Tibial nerve (tissue), 4 donors: ENCODE measurements at regions not wholly inside any gene's neighbourhood (a gene's known extent, or its start where the extent isn't known, plus 50 kb on each side); places are given as distances from the start of the nearest gene placed in this dataset.

ENCODE experiments used
- DNase-seq, 2 donors: peaks; one replicate each; pipeline ENCODE4 v3.0.0-alpha.2; 2019; ENCODE audit warnings: low spot score in 2 of 2
- H3K27ac ChIP-seq, 4 donors: fragments of 200-600 bp; sonication (generic) in 3 of 4; one replicate each; pipeline ENCODE4 v1.5.1; 2017 to 2019; ENCODE audit warnings: mild to moderate bottlenecking in 1 of 4
- H3K27me3 ChIP-seq, 2 donors: fragments of 200-600 bp; sonication (generic) in 1 of 2; one replicate each; pipeline versions ENCODE4 v1.5.1 to v1.6.0; 2017 to 2019
- H3K36me3 ChIP-seq, 3 donors: fragments of 200-600 bp; sonication (generic); one replicate each; pipeline ENCODE4 v1.5.1; 2018 to 2019
- H3K4me1 ChIP-seq, 4 donors: fragments of 200-600 bp; sonication (generic) in 3 of 4; one replicate each; pipeline ENCODE4 v1.5.1; 2017 to 2019
- H3K4me3 ChIP-seq, 4 donors: fragments of 200-600 bp; sonication (generic) in 3 of 4; one replicate each; pipeline ENCODE4 v1.5.1; 2017 to 2019; ENCODE audit warnings: mild to moderate bottlenecking in 1 of 4, moderate library complexity in 1 of 4
- H3K9me3 ChIP-seq, 4 donors: fragments of 200-600 bp; sonication (generic) in 3 of 4; one replicate each; pipeline ENCODE4 v1.5.1; 2017 to 2019
- EP300 ChIP-seq, 2 donors: sonication (generic); formaldehyde crosslinking; IDR thresholded peaks; one replicate each; pipeline ENCODE4 v1.6.1; 2017; ENCODE audit warnings: antibody characterized with exemption in 2 of 2, mild to moderate bottlenecking in 1 of 2
- POLR2A ChIP-seq, 2 donors: fragments of 450-650 bp; IDR thresholded peaks; one replicate each; pipeline ENCODE4 v1.6.1; 2017; ENCODE audit warnings: antibody characterized with exemption in 2 of 2, mild to moderate bottlenecking in 2 of 2, moderate library complexity in 2 of 2
- WGBS, 2 donors: methylation state at CpG; one replicate each; pipeline ENCODE4 v1.1.5; 2018; 5-methylcytosine and 5-hydroxymethylcytosine counted together
- TF ChIP-seq, protein P1 (sequence below), 5 experiments: fragments of 200-600 bp in 3 of 5; fragments of 450-650 bp in 2 of 5; sonication (generic) in 3 of 5; IDR thresholded peaks; one replicate each; pipeline ENCODE4 v1.5.1; 2016 to 2019; ENCODE audit warnings: antibody characterized with exemption in 5 of 5, mild to moderate bottlenecking in 3 of 5, moderate library complexity in 2 of 5

GRCh38 chr5:159489779-159490178 is 159.5 kb upstream of the IL12B start:
- no peaks in the 10 kb centered on the region for H3K4me1 ChIP-seq
- 79 to 94% methylated on average over 1 of the region's 1 CpG for WGBS, 2 donors
- DNase-seq, result no peak
- no peaks in the 10 kb centered on the region for H3K27me3 ChIP-seq
- peaks cover 0 to under 1% (median 0%) of the 10 kb centered on the region in 4 donors for H3K9me3 ChIP-seq
- no peak overlapping the region for H3K4me3 ChIP-seq
- H3K36me3 ChIP-seq, result no peaks in the 10 kb centered on the region
- no peak overlapping the region for H3K27ac ChIP-seq
- TF ChIP-seq EP300 (IDR thresholded peaks at IDR 0.05) (no peak), POLR2A (IDR thresholded peaks at IDR 0.05) (no peak)
- TF ChIP-seq, protein P1, sequence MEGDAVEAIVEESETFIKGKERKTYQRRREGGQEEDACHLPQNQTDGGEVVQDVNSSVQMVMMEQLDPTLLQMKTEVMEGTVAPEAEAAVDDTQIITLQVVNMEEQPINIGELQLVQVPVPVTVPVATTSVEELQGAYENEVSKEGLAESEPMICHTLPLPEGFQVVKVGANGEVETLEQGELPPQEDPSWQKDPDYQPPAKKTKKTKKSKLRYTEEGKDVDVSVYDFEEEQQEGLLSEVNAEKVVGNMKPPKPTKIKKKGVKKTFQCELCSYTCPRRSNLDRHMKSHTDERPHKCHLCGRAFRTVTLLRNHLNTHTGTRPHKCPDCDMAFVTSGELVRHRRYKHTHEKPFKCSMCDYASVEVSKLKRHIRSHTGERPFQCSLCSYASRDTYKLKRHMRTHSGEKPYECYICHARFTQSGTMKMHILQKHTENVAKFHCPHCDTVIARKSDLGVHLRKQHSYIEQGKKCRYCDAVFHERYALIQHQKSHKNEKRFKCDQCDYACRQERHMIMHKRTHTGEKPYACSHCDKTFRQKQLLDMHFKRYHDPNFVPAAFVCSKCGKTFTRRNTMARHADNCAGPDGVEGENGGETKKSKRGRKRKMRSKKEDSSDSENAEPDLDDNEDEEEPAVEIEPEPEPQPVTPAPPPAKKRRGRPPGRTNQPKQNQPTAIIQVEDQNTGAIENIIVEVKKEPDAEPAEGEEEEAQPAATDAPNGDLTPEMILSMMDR (IDR thresholded peaks at IDR 0.05), result no peak

DNA sequence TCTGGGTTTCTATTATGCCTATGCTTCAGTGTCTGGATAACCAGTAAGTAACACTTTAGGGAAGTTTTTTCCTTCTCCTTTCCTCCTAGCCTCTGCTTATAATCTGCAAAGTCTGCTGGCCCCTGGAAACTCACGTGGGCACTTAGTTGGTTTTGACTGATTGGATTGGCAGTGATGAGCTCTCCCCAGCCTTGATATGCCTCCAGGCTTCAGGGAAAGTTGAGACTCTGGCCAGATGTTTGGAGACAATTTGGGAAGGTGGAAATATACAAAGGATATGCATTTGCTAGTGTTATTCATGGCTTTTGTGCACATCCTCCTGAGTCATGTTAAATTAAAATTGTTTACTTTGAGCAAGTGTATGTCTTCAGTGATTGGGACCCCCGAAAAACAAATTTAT is 160.2 kb upstream of the IL12B start:
- Histone ChIP-seq H3K36me3 (no peaks in the 10 kb centered on the region), H3K27me3 (no peaks in the 10 kb centered on the region), H3K27ac (no peak overlapping the region), H3K9me3 (no peaks in the 10 kb centered on the region), H3K4me1 (no peaks in the 10 kb centered on the region), H3K4me3 (no peak overlapping the region)
- TF ChIP-seq POLR2A (IDR thresholded peaks at IDR 0.05), result no peak
- TF ChIP-seq, protein P1 (IDR thresholded peaks at IDR 0.05), result no peak
- no peak for TF ChIP-seq EP300 (IDR thresholded peaks at IDR 0.05)
- WGBS, 2 donors, result 63 to 78% methylated on average over 2 of the region's 2 CpGs
- DNase-seq, result no peak

DNA sequence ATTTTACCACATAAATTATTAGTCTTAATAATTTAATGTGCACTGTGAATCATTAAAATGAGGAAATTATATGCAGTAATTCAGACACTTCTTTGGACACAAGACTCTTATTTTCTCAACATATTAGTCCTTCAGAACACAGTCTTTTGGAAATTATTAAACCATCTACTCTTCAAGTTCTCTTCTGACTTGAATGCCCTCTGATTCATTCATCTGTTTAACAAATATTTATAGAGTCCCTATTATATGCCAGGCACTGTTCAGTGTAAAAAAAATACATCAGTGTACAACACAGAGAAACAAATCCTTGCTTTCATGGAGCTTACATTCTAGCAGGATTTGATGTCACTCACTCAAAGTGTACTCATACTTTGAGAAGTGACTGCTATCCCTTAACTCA is 163.4 kb upstream of the IL12B start:
- Histone ChIP-seq H3K27me3 (no peaks in the 10 kb centered on the region), H3K4me3 (no peak overlapping the region), H3K9me3 (no peaks in the 10 kb centered on the region), H3K4me1 (no peaks in the 10 kb centered on the region), H3K27ac (no peak overlapping the region), H3K36me3 (no peaks in the 10 kb centered on the region)
- TF ChIP-seq, protein P1 (IDR thresholded peaks at IDR 0.05), result no peak
- TF ChIP-seq EP300 (IDR thresholded peaks at IDR 0.05) (no peak), POLR2A (IDR thresholded peaks at IDR 0.05) (no peak)
- no peak for DNase-seq

- no peak for DNase-seq
- Histone ChIP-seq H3K9me3 (no peaks in the 10 kb centered on the region), H3K4me3 (no peak overlapping the region), H3K36me3 (no peaks in the 10 kb centered on the region), H3K27ac (no peak overlapping the region), H3K27me3 (no peaks in the 10 kb centered on the region), H3K4me1 (no peaks in the 10 kb centered on the region)
- WGBS, 2 donors, result 79 to 92% methylated on average over 7 of the region's 7 CpGs
- TF ChIP-seq, protein P1 (IDR thresholded peaks at IDR 0.05), result no peak
- no peak for TF ChIP-seq EP300 (IDR thresholded peaks at IDR 0.05)
- no peak for TF ChIP-seq POLR2A (IDR thresholded peaks at IDR 0.05)
Measured at GRCh38 chr5:159496773-159497172, 166.5 kb upstream of the IL12B start.

- Histone ChIP-seq H3K36me3 (no peaks in the 10 kb centered on the region), H3K27ac (no peak overlapping the region), H3K4me1 (no peaks in the 10 kb centered on the region), H3K9me3 (no peaks in the 10 kb centered on the region), H3K4me3 (no peak overlapping the region), H3K27me3 (no peaks in the 10 kb centered on the region)
- TF ChIP-seq, protein P1 (IDR thresholded peaks at IDR 0.05), result no peak
- TF ChIP-seq POLR2A (IDR thresholded peaks at IDR 0.05) (no peak), EP300 (IDR thresholded peaks at IDR 0.05) (no peak)
- 17 to 19% methylated on average over 2 of the region's 2 CpGs for WGBS, 2 donors
- no peak for DNase-seq
Measured at GRCh38 chr5:159497221-159497620, 166.9 kb upstream of the IL12B start.
